Breast epithelium (tissue), 4 donors: ENCODE measurements at regions not wholly inside any gene's neighbourhood (a gene's known extent, or its start where the extent isn't known, plus 50 kb on each side); places are given as distances from the start of the nearest gene placed in this dataset.

Experiments used
- DNase-seq, 2 donors: peaks; one replicate each; pipeline ENCODE4 v3.0.0-alpha.2; 2019; ENCODE audit warnings: low spot score in 2 of 2
- H3K27ac ChIP-seq, 2 donors: fragments of 200-600 bp; sonication (generic) in 1 of 2; one replicate each; pipeline ENCODE4 v1.5.1; 2016 to 2019; ENCODE audit warnings: mild to moderate bottlenecking in 1 of 2
- H3K27me3 ChIP-seq, 2 donors: fragments of 200-600 bp; sonication (generic) in 1 of 2; one replicate each; pipeline versions ENCODE4 v1.5.1 to v1.6.0; 2017 to 2019; ENCODE audit warnings: control low read depth in 1 of 2, mild to moderate bottlenecking in 1 of 2
- H3K36me3 ChIP-seq: fragments of 200-600 bp; one replicate; pipeline ENCODE4 v1.5.1; 2019
- H3K4me1 ChIP-seq, 2 donors: fragments of 200-600 bp; sonication (generic); one replicate each; pipeline ENCODE4 v1.5.1; 2016 to 2019; ENCODE audit warnings: control low read depth in 1 of 2
- H3K4me3 ChIP-seq, 3 donors: fragments of 200-600 bp; sonication (generic); 1 replicate in 2 of 3; 2 replicates in 1 of 3; pipeline ENCODE4 v1.5.1; 2016 to 2019; ENCODE audit warnings: mild to moderate bottlenecking in 3 of 3, moderate library complexity in 2 of 3
- H3K9me3 ChIP-seq, 2 donors: fragments of 200-600 bp; sonication (generic) in 1 of 2; one replicate each; pipeline ENCODE4 v1.5.1; 2016 to 2019; ENCODE audit warnings: control low read depth in 1 of 2
- CTCF ChIP-seq, 3 donors: fragments of 450-650 bp; IDR thresholded peaks; one replicate each; pipeline ENCODE4 v1.5.1; 2016 to 2017; ENCODE audit warnings: antibody characterized with exemption in 3 of 3, mild to moderate bottlenecking in 3 of 3, moderate library complexity in 3 of 3
- POLR2A ChIP-seq: fragments of 450-650 bp; IDR thresholded peaks from one replicate; pipeline ENCODE4 v1.6.1; 2016; ENCODE audit warnings: antibody characterized with exemption, mild to moderate bottlenecking, moderate library complexity
- POLR2AphosphoS5 ChIP-seq, 3 donors: sonication (generic); formaldehyde crosslinking; IDR thresholded peaks; one replicate each; pipeline ENCODE4 v1.6.1; 2017; ENCODE audit warnings: antibody characterized with exemption in 3 of 3
- intact Hi-C: fragments of 100-400 bp; cut with DNase I; formaldehyde crosslinking; loops from one replicate; pipeline ENCODE4 v1.15.1; 2023; ENCODE audit warnings: low total_unique reads

DNA sequence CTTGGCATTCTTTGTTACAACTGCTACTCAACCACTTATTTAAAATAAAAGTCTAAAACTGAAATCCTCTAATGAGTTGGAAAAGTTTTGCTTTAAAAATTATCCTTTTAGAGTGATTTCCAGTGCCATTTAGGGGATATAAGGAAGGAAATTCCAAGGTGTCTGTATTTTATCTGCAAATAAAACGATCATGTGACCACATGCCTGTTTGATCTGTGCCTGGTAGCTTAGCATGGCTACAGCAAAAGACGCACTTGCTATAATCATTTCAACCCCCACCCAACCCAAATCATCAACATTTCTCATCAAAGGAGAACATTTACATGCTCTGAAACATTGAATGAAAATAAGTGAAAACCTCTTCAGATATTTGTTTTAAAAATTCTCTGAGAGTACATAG is 615.1 kb downstream of the IRS1 start:
- no peaks in the 10 kb centered on the region for H3K27me3 ChIP-seq
- H3K9me3 ChIP-seq = no peaks in the 10 kb centered on the region
- intact Hi-C loops = no loop called here
- peak overlapping the region in 1 of 2 donors; percentile 40 for H3K27ac ChIP-seq
- no peaks in the 10 kb centered on the region for H3K4me1 ChIP-seq
- no peak overlapping the region for H3K4me3 ChIP-seq
- H3K36me3 ChIP-seq = no peaks in the 10 kb centered on the region
- DNase-seq = no peak
- no peak for TF ChIP-seq CTCF (IDR thresholded peaks at IDR 0.05)
- TF ChIP-seq POLR2A = no peak
- TF ChIP-seq POLR2AphosphoS5 (IDR thresholded peaks at IDR 0.05) = no peak

DNA sequence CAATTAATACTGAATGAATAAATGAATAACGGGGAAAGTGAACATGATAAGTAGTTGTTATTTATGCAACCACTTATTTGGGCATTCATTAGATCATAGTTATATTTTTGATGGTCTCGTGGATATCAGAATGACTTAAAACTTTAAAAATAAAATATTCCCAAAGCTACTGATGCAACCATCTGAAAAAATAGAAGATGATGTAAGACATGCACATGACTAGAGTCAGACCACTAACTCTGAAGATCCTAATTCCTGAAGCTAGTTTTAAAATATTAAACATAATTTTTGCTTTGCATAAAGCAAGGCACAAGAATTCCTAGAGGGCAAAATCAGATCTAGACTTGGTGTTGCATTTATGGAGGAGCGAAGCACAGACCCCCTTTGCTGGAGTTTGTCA is 616.1 kb downstream of the IRS1 start:
- no peak overlapping the region for H3K27ac ChIP-seq
- intact Hi-C loops = no loop called here

GRCh38 chr2:226183033-226183432 is 616.6 kb downstream of the IRS1 start:
- peaks cover 0 to 6% of the 10 kb centered on the region in 2 donors for H3K9me3 ChIP-seq
- H3K4me1 ChIP-seq = no peaks in the 10 kb centered on the region
- TF ChIP-seq CTCF (IDR thresholded peaks at IDR 0.05) (no peak), POLR2AphosphoS5 (IDR thresholded peaks at IDR 0.05) (no peak), POLR2A (no peak)
- intact Hi-C loops = no loop called here
- no peaks in the 10 kb centered on the region for H3K27me3 ChIP-seq
- H3K4me3 ChIP-seq = no peak overlapping the region
- no peak for DNase-seq
- H3K36me3 ChIP-seq = no peaks in the 10 kb centered on the region
- H3K27ac ChIP-seq = no peak overlapping the region

More for the DNA sequence above, 616.1 kb downstream of the IRS1 start:
- no peak for DNase-seq
- Histone ChIP-seq H3K36me3 (no peaks in the 10 kb centered on the region), H3K4me3 (no peak overlapping the region), H3K4me1 (no peaks in the 10 kb centered on the region), H3K27me3 (no peaks in the 10 kb centered on the region), H3K9me3 (peaks cover 0 to 6% of the 10 kb centered on the region in 2 donors)
- TF ChIP-seq CTCF (IDR thresholded peaks at IDR 0.05) = no peak
- TF ChIP-seq POLR2A = no peak

GRCh38 chr2:226181909-226182308 is 617.7 kb downstream of the IRS1 start:
- Histone ChIP-seq H3K9me3 (peaks cover 6% of the 10 kb centered on the region in 2 donors), H3K27ac (no peak overlapping the region), H3K36me3 (no peaks in the 10 kb centered on the region), H3K4me1 (no peaks in the 10 kb centered on the region), H3K27me3 (no peaks in the 10 kb centered on the region), H3K4me3 (no peak overlapping the region)
- DNase-seq = no peak
- no peak for TF ChIP-seq CTCF (IDR thresholded peaks at IDR 0.05)
- no peak for TF ChIP-seq POLR2A
- TF ChIP-seq POLR2AphosphoS5 (IDR thresholded peaks at IDR 0.05) = no peak
- intact Hi-C loops = no loop called here

- H3K36me3 ChIP-seq = no peaks in the 10 kb centered on the region
- DNase-seq = no peak
Observed at GRCh38 chr2:226180281-226180884, 619.2 kb downstream of the IRS1 start.

More at GRCh38 chr2:226180281-226180884, 619.2 kb downstream of the IRS1 start:
- H3K4me3 ChIP-seq = no peak overlapping the region
- H3K4me1 ChIP-seq = no peaks in the 10 kb centered on the region
- H3K27me3 ChIP-seq = no peaks in the 10 kb centered on the region
- no peak for TF ChIP-seq POLR2AphosphoS5 (IDR thresholded peaks at IDR 0.05)
- no peak for TF ChIP-seq CTCF (IDR thresholded peaks at IDR 0.05)
- no peak for TF ChIP-seq POLR2A
- H3K9me3 ChIP-seq = peaks cover 6% of the 10 kb centered on the region in 2 donors
- intact Hi-C loops = no loop called here
- no peak overlapping the region for H3K27ac ChIP-seq
